NCI-H1048 (cell line): ENCODE measurements at regions not wholly inside any gene's neighbourhood (a gene's known extent, or its start where the extent isn't known, plus 50 kb on each side); places are given as distances from the start of the nearest gene placed in this dataset.
"Not testable (repeated sequence)": the region's sequence is repeated elsewhere in the genome, so short reads cannot be mapped to it uniquely, and the experiment has no call there.

Experiments
- DNase-seq: peaks from one replicate; lab custom pipeline; 2025; lab: John Stamatoyannopoulos, UW

DNA sequence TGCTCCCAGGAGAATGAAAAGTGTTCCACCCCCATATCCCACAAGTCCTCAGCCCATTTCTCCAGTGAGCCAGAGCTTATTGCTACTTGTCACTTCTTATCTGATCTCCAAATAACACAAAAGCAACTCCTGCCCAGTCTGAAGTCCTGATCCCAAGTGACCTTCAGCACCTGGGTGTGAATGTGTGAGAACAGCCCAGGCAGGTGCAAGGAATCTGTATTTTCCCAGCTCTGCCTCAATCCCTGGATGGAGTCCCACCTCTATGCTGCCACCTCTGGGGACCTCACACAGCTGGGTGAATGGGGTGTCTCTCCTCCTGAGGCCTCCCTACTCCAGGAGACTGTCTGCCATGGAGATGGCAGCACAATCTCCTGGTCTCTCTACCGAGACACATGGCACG, 402.4 kb upstream of the PROX1 start:
- no peak for DNase-seq

GRCh38 chr1:213585959-213586586, 401.7 kb upstream of the PROX1 start:
- no peak for DNase-seq

- no peak for DNase-seq
Observed at GRCh38 chr1:213586587-213586972, 401.2 kb upstream of the PROX1 start.

- no peak for DNase-seq
Observed at GRCh38 chr1:213596729-213597128, 391.0 kb upstream of the PROX1 start.

GRCh38 chr1:213598263-213598662, 389.5 kb upstream of the PROX1 start:
- no peak for DNase-seq

- no peak for DNase-seq
Observed at GRCh38 chr1:213600879-213601278, 386.9 kb upstream of the PROX1 start.

DNA sequence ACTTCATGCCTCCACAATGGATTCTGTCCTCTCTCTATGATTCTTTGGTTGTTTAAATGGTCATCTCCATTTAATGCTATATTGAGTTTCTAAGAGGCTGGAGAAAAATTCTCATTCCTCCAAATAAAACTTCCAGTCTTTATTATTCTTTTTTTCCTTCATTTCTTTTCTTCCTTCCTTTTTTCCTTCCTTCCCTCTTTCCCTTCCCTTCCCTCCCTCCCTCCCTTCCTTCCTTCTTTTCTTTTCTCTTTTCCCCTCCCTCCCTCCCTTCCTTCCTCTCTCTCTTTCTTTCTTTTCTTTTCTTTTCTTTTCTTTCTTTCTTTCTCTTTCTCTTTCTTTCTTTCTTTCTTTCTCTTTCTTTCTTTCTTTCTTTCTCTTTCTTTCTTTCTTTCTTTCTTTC, 386.1 kb upstream of the PROX1 start:
- not testable (repeated sequence) for DNase-seq

GRCh38 chr1:213602796-213603486, 384.8 kb upstream of the PROX1 start:
- DNase-seq, result no peak

DNA sequence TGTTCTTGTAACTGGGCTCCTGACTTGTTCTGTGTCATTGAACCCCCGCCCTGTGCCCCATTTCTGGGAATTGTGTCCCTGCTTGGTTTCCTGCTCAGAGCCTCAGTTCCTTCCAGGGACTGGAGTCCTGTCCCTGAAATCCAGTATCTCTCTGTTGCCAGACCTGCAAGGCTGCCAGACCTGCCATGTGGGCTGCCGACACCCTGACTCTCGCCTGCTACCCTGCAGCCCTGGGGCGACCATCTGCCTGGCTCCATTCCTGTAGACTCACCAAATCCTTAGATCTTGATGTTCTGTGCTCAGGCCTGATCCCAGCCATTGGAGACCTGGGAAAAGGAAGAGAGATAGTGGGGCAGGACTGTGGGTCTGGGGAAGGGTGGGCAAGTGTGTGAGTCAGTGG, 383.3 kb upstream of the PROX1 start:
- no peak for DNase-seq

- no peak for DNase-seq
Observed at GRCh38 chr1:213605732-213606131, 382.0 kb upstream of the PROX1 start.

- no peak for DNase-seq
Observed at GRCh38 chr1:213606252-213606820, 381.4 kb upstream of the PROX1 start.

DNA sequence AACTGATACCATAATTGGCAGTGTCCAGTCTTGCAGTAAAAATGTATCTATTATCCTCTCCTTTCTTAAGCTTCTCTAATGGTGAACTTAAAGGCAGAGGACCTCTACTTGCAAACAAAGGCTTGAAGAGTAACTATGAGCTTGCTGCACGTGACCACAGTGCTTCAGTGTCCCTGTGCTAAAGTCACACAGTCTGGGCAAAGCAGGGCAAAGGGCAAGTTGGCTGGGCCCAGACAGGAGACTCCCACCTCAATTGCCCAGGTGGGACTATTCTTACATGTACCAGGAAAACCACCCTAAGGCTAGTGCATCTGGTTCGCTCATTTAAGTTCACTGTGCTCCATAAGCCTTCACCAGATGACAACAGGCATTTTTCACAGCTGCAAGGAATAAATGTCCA, 374.2 kb upstream of the PROX1 start:
- no peak for DNase-seq

DNA sequence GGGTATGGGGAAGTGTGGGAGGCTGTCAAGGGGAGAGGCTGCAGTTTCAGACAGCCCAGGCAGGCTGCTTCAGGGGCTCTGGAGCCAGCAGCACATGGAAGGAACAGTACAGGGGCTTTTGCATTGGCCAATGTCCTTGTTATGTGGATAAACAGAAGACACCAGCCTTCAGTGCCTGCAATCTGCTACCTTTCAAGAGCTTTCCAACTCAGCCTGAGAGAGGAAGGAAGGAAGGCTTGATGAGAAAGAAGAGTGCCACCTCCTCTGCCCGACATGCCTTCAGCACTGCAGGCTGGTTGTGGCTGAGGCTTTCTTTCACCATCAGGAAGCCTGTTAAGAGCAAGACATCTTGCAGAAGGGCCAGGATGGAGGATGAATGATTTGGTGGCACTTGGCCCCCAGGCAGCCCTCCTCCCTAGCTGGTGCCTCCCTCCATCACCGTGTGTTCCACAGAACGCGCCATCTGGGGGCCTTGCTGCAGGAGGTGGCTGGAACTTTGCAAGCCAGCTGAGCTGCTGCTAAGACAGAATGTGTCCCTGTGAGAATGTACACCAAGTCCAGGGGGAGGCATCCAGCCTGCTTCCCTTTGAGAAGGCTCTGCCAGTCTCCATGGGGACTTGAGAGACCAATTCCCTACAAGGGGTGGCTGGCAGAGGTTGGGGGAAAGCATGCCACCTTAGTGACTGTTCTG, 372.4 kb upstream of the PROX1 start:
- no peak for DNase-seq

- no peak for DNase-seq
Observed at GRCh38 chr1:213617133-213617532, 370.6 kb upstream of the PROX1 start.

DNA sequence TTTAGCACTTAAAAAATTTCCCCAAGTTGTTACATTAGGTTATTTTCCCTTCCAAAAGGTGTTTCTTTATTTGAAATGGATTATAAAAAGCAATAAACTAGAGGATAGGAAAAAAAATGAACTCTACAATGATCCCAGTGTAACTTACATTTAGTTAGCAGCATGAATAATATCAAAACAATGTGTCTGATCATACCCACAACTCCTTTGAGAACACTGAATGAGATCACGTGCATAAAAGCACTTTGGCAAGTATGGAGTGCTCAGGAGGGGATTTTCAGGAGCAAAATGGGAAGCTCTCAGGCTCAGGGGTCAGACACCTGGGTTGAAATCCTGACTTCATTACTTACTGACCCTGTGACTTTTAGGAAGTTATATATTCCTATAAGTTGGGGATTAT, 369.7 kb upstream of the PROX1 start:
- DNase-seq, result no peak

- no peak for DNase-seq
Observed at GRCh38 chr1:213619026-213619425, 368.7 kb upstream of the PROX1 start.

DNA sequence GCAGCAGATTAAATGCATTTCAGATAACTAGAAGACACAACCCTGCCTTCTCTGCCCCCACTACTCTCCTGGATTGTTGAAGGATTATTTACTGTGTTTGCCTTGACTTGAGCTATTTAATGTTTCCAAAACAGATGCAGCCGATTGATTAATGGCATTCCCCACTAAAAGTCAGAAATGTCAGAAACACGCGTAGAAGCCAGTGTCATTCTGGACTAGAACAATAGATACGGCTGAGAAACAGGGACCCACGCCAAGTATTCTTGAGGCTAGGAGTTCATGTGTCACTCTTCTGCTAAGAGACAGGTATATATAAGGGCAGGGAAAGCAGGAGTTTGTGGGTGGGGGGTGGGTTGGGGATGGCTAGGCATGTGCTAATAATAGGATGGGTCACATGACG, 366.7 kb upstream of the PROX1 start:
- no peak for DNase-seq

DNA sequence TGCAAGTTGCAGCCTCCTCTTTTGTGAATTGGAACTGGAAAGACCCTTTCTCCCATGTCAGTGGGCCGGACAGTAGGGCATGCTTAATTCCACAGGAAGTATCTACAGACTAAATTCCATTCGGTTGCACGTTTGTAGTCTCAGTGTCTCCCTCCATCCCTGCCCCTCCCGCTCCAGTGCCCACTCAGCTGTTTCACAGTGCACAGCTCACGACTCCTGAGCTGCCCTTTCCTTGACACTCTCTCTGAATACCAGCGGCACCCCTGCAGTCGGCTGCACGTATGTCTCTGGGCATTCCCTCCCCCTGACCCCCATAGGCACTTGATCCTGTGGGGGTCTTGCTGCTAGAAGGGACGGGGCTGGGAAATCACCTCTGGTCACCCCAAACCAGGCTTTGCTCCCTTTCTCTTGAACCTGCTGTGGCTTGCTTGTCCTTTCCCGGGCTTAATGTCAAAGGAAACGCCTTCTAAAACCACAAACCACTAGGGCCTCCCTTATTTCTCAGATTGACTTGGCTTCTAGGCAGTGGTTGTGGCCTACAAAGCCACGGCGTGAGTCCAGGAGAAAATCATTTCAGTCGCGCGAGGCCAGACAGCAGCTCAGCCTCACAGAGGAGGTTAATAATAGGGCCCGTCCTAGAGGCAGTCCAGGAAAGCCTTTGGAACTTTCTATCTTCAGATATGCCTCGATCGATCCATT, 365.3 kb upstream of the PROX1 start:
- DNase-seq, result no peak

DNA sequence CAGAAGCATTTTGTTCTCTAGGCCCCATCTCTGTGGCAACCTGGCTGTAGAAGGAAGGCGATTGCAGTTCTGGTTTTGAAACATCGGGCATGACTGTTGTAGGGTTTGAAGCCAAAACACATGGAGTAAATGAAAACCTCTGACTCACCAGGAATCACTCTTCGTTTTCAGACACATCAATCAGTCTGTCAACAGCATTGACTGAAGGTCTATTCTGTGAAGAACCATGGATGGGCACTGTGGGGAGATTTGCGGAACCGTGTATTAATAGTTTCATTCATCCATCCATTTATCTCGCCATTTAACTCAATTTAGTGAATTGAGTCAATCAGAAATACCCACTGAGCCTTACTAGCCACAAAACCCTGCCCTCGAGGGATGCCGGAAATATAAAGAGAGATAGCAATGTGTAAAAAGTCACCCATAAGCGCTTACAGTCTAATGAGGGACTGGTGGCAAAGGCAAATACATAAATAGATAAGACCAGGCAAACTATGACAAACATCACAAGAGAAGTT, 364.6 kb upstream of the PROX1 start:
- no peak for DNase-seq

- no peak for DNase-seq
Observed at GRCh38 chr1:213623862-213624261, 363.9 kb upstream of the PROX1 start.

DNA sequence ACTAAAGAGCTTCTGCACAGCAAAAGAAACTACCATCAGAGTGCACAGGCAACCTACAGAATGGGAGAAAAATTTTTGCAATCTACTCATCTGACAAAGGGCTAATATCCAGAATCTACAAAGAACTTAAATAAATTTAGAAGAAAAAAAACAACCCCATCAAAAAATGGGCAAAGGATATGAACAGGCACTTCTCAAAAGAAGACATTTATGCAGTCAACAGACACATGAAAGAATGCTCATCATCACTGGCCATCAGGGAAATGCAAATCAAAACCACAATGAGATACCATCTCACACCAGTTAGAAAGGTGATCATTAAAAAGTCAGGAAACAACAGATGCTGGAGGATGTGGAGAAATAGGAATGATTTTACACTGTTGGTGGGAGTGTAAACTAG, 351.0 kb upstream of the PROX1 start:
- not testable (repeated sequence) for DNase-seq

GRCh38 chr1:213641312-213641711, 346.5 kb upstream of the PROX1 start:
- no peak for DNase-seq
